B cell (primary cell): ENCODE measurements at regions not wholly inside any gene's neighbourhood (a gene's known extent, or its start where the extent isn't known, plus 50 kb on each side); places are given as distances from the start of the nearest gene placed in this dataset.

Experiments
- ATAC-seq: fragments of 200-7000 bp; cut with Tn5 transposase; one replicate; pipeline ENCODE4 v1.10.0; 2021; ENCODE audit warnings: low read depth, mild to moderate bottlenecking, moderate number of reproducible peaks, moderate library complexity
- CTCF ChIA-PET: fragments of 350-600 bp; sonication (Branson Sonifier 250); formaldehyde crosslinking; loops from one replicate; lab custom pipeline; 2021; ENCODE audit warnings: antibody characterized with exemption, inconsistent platforms; lab: Charles Lee
- POLR2A ChIA-PET: fragments of 350-600 bp; sonication (Branson Sonifier 250); formaldehyde crosslinking; loops from one replicate; lab custom pipeline; 2021; ENCODE audit warnings: antibody characterized with exemption; lab: Charles Lee
- DNase-seq: peaks from one replicate; pipeline ENCODE4 v3.0.0; 2013
- H2AFZ ChIP-seq: 2 replicates; pipeline ENCODE4 v1.6.1; 2012; ENCODE audit warnings: mild to moderate bottlenecking, low read depth, low read length; ENCODE audit not compliant: insufficient read depth, poor library complexity, severe bottlenecking
- H3K27ac ChIP-seq, 2 donors: 1 replicate in 1 of 2; 2 replicates in 1 of 2; pipeline ENCODE4 v1.5.1; 2012 to 2013; ENCODE audit warnings: low read length in 2 of 2, mild to moderate bottlenecking in 2 of 2, moderate library complexity in 1 of 2
- H3K27me3 ChIP-seq, 4 experiments: fragments of 200-600 bp in 1 of 4; sonication (generic) in 1 of 4; replicated peaks in 1 of 4; 1 replicate in 2 of 4; 2 replicates in 2 of 4; pipeline versions ENCODE4 v1.6.1 to v1.7.0; 2013 to 2016; ENCODE audit warnings: low read length in 3 of 4, mild to moderate bottlenecking in 2 of 4, mixed read lengths in 1 of 4, moderate library complexity in 1 of 4; ENCODE audit not compliant: insufficient read depth in 4 of 4, control insufficient read depth in 3 of 4; ENCODE audit errors: control extremely low read depth in 1 of 4
- H3K36me3 ChIP-seq, 2 experiments: replicated peaks in 1 of 2; 1 replicate in 1 of 2; 2 replicates in 1 of 2; pipeline versions ENCODE4 v1.6.1 to v1.7.1; 2013; ENCODE audit warnings: low read length in 1 of 2; ENCODE audit not compliant: insufficient read depth in 2 of 2, control insufficient read depth in 1 of 2; ENCODE audit errors: control extremely low read depth in 1 of 2, extremely low read depth in 1 of 2
- H3K4me1 ChIP-seq, 2 donors: fragments of 200-600 bp in 1 of 2; sonication (generic) in 1 of 2; 1 replicate in 1 of 2; 2 replicates in 1 of 2; pipeline versions ENCODE4 v1.5.1 to v1.6.1; 2013 to 2017; ENCODE audit warnings: low read length in 2 of 2; ENCODE audit not compliant: control insufficient read depth in 2 of 2, insufficient read depth in 2 of 2
- H3K4me2 ChIP-seq: replicated peaks from 2 replicates; pipeline ENCODE3; 2012; ENCODE audit warnings: mild to moderate bottlenecking, low read depth, low read length; ENCODE audit not compliant: poor library complexity, severe bottlenecking
- H3K4me3 ChIP-seq, 5 experiments: fragments of 200-600 bp in 1 of 5; sonication (generic) in 1 of 5; 1 replicate in 3 of 5; 2 replicates in 2 of 5; pipeline versions ENCODE4 v1.5.1 to v1.7.0; 2011 to 2016; ENCODE audit warnings: low read length in 4 of 5, mild to moderate bottlenecking in 4 of 5, low read depth in 2 of 5, control low read depth in 1 of 5, moderate library complexity in 1 of 5; ENCODE audit not compliant: insufficient read depth in 1 of 5; ENCODE audit errors: control extremely low read depth in 1 of 5, extremely low read depth in 1 of 5
- H3K79me2 ChIP-seq: fragments of 200-600 bp; sonication (generic); one replicate; pipeline ENCODE4 v1.6.0; 2016; ENCODE audit warnings: low read length; ENCODE audit not compliant: control insufficient read depth, insufficient read depth
- H3K9ac ChIP-seq: fragments of 200-600 bp; sonication (generic); 2 replicates; pipeline ENCODE4 v1.6.1; 2017; ENCODE audit warnings: mild to moderate bottlenecking, low read length, moderate library complexity
- H3K9me3 ChIP-seq, 3 donors: one replicate each; pipeline versions ENCODE4 v1.6.1 to v1.7.1; 2013; ENCODE audit warnings: low read length in 2 of 3; ENCODE audit not compliant: control insufficient read depth in 2 of 3, insufficient read depth in 1 of 3; ENCODE audit errors: control extremely low read depth in 1 of 3
- H4K20me1 ChIP-seq: 2 replicates; pipeline ENCODE4 v1.6.0; 2012; ENCODE audit warnings: mild to moderate bottlenecking, low read length; ENCODE audit not compliant: insufficient read depth, control insufficient read depth, poor library complexity, severe bottlenecking
- H3K27ac Mint-ChIP-seq: one replicate; pipeline ENCODE4 v1.8.0; 2021; ENCODE audit warnings: mixed read lengths
- H3K27me3 Mint-ChIP-seq: one replicate; pipeline ENCODE4 v1.8.0; 2021; ENCODE audit warnings: mixed read lengths
- H3K4me1 Mint-ChIP-seq: one replicate; pipeline ENCODE4 v1.8.0; 2021; ENCODE audit warnings: mixed read lengths
- H3K4me3 Mint-ChIP-seq: one replicate; pipeline ENCODE4 v1.8.0; 2021; ENCODE audit warnings: mixed read lengths
- H3K9me3 Mint-ChIP-seq: one replicate; pipeline ENCODE4 v1.8.0; 2022; ENCODE audit warnings: mixed read lengths; ENCODE audit not compliant: insufficient read depth
- CTCF ChIP-seq: fragments of 200-600 bp; IDR thresholded peaks from one replicate; pipeline ENCODE4 v1.8.0; 2022; ENCODE audit warnings: antibody characterized with exemption, mild to moderate bottlenecking
- EZH2 ChIP-seq: IDR thresholded peaks from 2 replicates; pipeline ENCODE4 v1.6.1; 2012; ENCODE audit warnings: borderline replicate concordance, low read depth, mild to moderate bottlenecking, moderate library complexity, low read length; ENCODE audit not compliant: insufficient read depth, poor library complexity, severe bottlenecking
- WGBS: methylation state at CpG from one replicate; pipeline ENCODE4 v1.1.5; 2013; ENCODE audit warnings: missing lambda C conversion rate; ENCODE audit not compliant: insufficient coverage; 5-methylcytosine and 5-hydroxymethylcytosine counted together
- intact Hi-C: fragments of 100-400 bp; cut with micrococcal nuclease; formaldehyde crosslinking; loops from one replicate; pipeline ENCODE4 v1.10.0; 2022

- H3K9ac ChIP-seq, result no peak overlapping the region
- H2AFZ ChIP-seq, result no peak overlapping the region
- no peaks in the 10 kb centered on the region for H3K79me2 ChIP-seq
- no peak overlapping the region for H3K27ac Mint-ChIP-seq
- CTCF ChIA-PET, result no interaction called here
- H3K36me3 ChIP-seq, result no peaks in the 10 kb centered on the region
- H4K20me1 ChIP-seq, result no peaks in the 10 kb centered on the region
- no peaks in the 10 kb centered on the region for H3K9me3 ChIP-seq
- no peaks in the 10 kb centered on the region for H3K27me3 ChIP-seq
- H3K27me3 Mint-ChIP-seq, result no peaks in the 10 kb centered on the region
- ATAC-seq, result no peak
- intact Hi-C loops, result no loop called here
- H3K4me3 Mint-ChIP-seq, result no peak overlapping the region
- no peak for DNase-seq
- no peaks in the 10 kb centered on the region for H3K4me1 ChIP-seq
- no peak overlapping the region for H3K4me2 ChIP-seq
- H3K27ac ChIP-seq, result no peak overlapping the region
- POLR2A ChIA-PET, result no interaction called here
- no peak for TF ChIP-seq CTCF
- no peak for TF ChIP-seq EZH2
- no peaks in the 10 kb centered on the region for H3K9me3 Mint-ChIP-seq
- H3K4me3 ChIP-seq, result no peak overlapping the region
- WGBS, result 60% methylated on average over 1 of the region's 2 CpGs
- H3K4me1 Mint-ChIP-seq, result no peaks in the 10 kb centered on the region
Observed at GRCh38 chr3:159540882-159541495, 447.6 kb upstream of the IL12A start.

DNA sequence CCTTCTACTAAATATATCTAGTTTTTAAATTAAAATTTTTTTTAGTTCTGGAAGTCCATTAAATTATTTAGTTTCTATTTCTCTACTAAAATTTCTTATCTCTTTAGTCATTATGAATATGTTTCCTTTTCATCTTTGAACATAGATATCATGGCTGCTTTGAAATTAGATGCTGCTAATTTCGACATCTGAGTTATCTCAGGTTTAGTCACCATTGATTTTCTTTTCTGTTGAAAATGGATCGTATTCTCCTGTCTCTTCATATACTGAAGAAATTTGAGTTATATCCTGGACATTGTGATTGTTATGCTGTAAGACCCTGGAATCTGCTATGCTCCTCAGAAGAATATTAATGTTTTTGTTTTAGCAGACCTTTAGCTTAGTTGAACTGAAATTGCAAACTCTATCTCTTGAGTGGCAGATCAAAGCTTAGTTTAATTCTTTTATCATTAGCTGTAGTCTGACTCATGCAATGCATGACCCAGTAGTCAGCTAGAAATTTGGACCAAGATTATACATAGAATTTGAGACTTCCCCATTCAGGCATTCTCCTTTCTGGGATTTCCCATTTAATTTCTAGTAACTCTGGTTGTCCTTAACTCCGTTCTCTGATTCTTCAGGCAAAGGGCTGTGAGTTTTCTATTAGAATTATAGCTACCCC, 439.8 kb upstream of the IL12A start:
- Mint-ChIP-seq H3K27ac (no peak overlapping the region), H3K27me3 (no peaks in the 10 kb centered on the region), H3K4me1 (no peaks in the 10 kb centered on the region), H3K9me3 (peaks cover 4% of the 10 kb centered on the region), H3K4me3 (no peak overlapping the region)
- no peaks in the 10 kb centered on the region for H3K36me3 ChIP-seq
- H3K27me3 ChIP-seq, result no peaks in the 10 kb centered on the region
- no peak overlapping the region for H2AFZ ChIP-seq
- H3K79me2 ChIP-seq, result no peaks in the 10 kb centered on the region
- no peak overlapping the region for H3K4me2 ChIP-seq
- H3K27ac ChIP-seq, result no peak overlapping the region
- intact Hi-C loops, result no loop called here
- no peak for ATAC-seq
- TF ChIP-seq EZH2, result no peak
- TF ChIP-seq CTCF, result no peak
- H3K9ac ChIP-seq, result no peak overlapping the region
- ChIA-PET CTCF (no interaction called here), POLR2A (no interaction called here)
- WGBS, result no CpG with 5 or more reads among the region's 3 CpGs
- H3K4me3 ChIP-seq, result no peak overlapping the region
- H4K20me1 ChIP-seq, result no peaks in the 10 kb centered on the region
- H3K9me3 ChIP-seq, result no peaks in the 10 kb centered on the region
- H3K4me1 ChIP-seq, result no peaks in the 10 kb centered on the region
- DNase-seq, result no peak
